ENCODE measurements at regions not wholly inside any gene's neighbourhood (a gene's known extent, or its start where the extent isn't known, plus 50 kb on each side); places are given as distances from the start of the nearest gene placed in this dataset.
A peak's percentile ranks its signal among the peaks of the same experiment; 100 is the strongest.
"Not testable (repeated sequence)": the region's sequence is repeated elsewhere in the genome, so short reads cannot be mapped to it uniquely, and the experiment has no call there.

DNA sequence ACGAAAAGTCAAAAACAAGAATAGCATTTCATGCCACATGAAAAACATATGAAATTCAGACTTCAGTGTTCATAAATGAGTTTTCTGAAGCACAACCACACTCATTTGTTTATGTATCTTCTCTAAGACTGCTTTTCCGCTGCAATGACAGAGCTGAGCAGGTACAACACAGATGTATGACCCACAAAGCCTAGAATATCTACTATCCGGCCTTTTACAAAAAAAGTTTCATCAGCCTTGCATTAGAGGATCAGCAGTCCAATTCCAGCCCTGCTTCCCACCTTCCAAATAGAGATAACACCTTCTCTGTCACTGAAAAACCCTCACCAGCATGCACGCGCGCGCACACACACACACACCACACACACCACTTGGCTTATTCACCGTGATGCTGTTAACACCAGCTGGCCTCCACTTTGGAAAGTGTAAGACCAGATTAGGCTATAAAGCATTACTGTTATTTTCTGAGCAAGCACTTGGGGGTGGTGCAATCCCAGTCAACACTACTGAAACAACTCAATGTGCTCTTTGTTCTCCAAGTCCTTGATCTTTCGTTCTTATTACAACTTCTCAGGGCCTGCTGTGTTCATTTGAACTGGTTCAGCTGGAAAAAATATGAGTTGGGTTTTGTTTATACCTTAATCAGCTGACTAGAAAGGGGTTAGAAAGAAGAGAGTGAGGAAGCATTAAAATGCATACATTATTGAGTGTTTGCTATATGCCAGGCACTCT, 90.0 kb downstream of the GLUL start:
- 82 to 84% methylated on average over 9 of the region's 9 CpGs for WGBS, 2 donors
- TF ChIP-seq CTCF (IDR thresholded peaks at IDR 0.05; ENCODE audit: control extremely low read depth, extremely low read depth), result no peak
- H3K4me3 ChIP-seq, result no peak overlapping the region
- H3K4me1 ChIP-seq (ENCODE audit: control insufficient read depth in 5 of 5, insufficient read depth in 5 of 5, low read length in 5 of 5), result peaks cover 0 to 36% (median 8%) of the 10 kb centered on the region in 5 donors
- H3K9me3 ChIP-seq (ENCODE audit: control insufficient read depth in 4 of 4, insufficient read depth in 3 of 4, low read length in 3 of 4), result no peaks in the 10 kb centered on the region
- DNase-seq (peak; percentile 76 to 90 (median 84)), ATAC-seq (ENCODE audit: insufficient read depth, low FRiP score) (no peak)
- H3K27me3 ChIP-seq (ENCODE audit: control insufficient read depth in 3 of 3, insufficient read depth in 3 of 3, low read length in 2 of 3), result no peaks in the 10 kb centered on the region
- no peaks in the 10 kb centered on the region for H3K36me3 ChIP-seq (ENCODE audit: control insufficient read depth in 4 of 4, insufficient read depth in 4 of 4, low read length in 4 of 4)
- no peak overlapping the region for H3K27ac ChIP-seq (ENCODE audit: low read depth in 1 of 2, low read length in 1 of 2)
- H3K9ac ChIP-seq (ENCODE audit: insufficient read depth in 1 of 2, low read length in 2 of 2), result no peak overlapping the region

DNA sequence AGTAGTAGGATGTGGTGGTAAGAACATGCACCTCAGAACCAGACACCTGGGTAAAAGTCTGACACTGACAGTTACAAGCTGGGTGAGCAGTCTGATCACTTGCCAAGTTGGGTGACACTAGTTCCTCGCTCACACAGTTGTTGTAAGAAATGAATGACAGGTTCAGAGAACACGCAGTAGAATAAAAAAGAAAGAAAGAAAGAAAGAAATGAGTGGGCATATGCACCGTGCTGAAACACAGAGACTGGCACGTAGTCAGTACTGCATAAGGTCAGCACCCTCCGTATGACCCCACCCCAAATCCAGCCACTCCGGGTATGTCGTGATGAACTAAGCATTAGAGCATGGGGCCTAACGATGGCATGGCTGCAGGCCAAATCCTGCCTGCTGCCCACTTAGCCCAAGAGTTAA, 90.6 kb downstream of the GLUL start:
- H3K27me3 ChIP-seq (ENCODE audit: control insufficient read depth in 3 of 3, insufficient read depth in 3 of 3, low read length in 2 of 3), result no peaks in the 10 kb centered on the region
- no peak overlapping the region for H3K9ac ChIP-seq (ENCODE audit: insufficient read depth in 1 of 2, low read length in 2 of 2)
- DNase-seq (peak in 1 of 3 donors; percentile 14), ATAC-seq (ENCODE audit: insufficient read depth, low FRiP score) (no peak)
- no peaks in the 10 kb centered on the region for H3K9me3 ChIP-seq (ENCODE audit: control insufficient read depth in 4 of 4, insufficient read depth in 3 of 4, low read length in 3 of 4)
- 60 to 67% methylated on average over 8 of the region's 8 CpGs for WGBS, 2 donors
- H3K36me3 ChIP-seq (ENCODE audit: control insufficient read depth in 4 of 4, insufficient read depth in 4 of 4, low read length in 4 of 4), result no peaks in the 10 kb centered on the region
- no peak overlapping the region for H3K4me3 ChIP-seq
- H3K27ac ChIP-seq (ENCODE audit: low read depth in 1 of 2, low read length in 1 of 2), result no peak overlapping the region
- H3K4me1 ChIP-seq (ENCODE audit: control insufficient read depth in 5 of 5, insufficient read depth in 5 of 5, low read length in 5 of 5), result peaks cover 0 to 36% (median 8%) of the 10 kb centered on the region in 5 donors
- TF ChIP-seq CTCF (IDR thresholded peaks at IDR 0.05; ENCODE audit: control extremely low read depth, extremely low read depth), result no peak

DNA sequence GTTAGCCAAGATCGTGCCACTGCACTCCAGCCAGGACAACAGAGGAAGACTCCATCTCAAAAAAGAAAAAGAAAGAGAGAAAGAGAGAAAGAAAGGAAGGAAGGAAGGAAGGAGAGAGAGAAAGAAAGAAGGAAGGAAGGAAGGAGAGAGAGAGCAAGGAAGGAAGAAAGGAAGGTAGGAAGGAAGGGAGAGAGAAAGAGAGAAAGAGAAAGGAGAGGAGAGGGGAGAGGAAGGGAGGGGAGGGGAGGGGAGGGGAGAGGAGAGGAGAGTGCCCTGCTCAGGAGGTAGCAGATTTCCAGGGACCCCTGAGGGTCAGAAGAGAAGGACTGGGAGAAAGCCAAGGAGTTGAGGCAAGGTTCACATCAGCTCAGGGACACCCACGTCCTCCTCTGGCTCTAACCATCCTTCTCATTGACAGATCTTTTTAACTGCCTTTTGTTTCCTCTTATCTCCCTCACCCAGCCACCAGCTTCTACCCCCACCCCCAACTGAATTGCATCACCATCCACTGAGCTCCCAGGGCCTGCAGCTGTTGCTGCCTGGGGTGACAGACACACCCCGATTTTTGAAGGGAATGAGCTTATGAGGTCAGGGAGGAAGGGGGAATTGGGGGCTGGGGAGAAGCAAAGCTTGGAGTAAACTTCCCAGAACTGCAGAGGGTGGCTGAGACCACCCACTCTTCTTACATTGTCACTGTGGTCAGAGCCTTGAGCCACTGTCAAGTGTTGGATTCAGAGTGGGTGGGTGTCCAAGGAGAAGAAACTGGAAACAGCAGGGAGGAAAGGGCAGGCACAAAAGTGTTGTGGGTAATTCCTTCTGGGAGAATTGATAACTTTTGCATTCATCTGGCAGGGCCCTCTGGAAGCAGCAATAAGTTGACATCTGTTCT, 91.6 kb downstream of the GLUL start:
- Histone ChIP-seq H3K9ac (ENCODE audit: insufficient read depth in 1 of 2, low read length in 2 of 2) (no peak overlapping the region), H3K4me1 (ENCODE audit: control insufficient read depth in 5 of 5, insufficient read depth in 5 of 5, low read length in 5 of 5) (peaks cover 0 to 34% (median 8%) of the 10 kb centered on the region in 5 donors), H3K27ac (ENCODE audit: low read depth in 1 of 2, low read length in 1 of 2) (no peak overlapping the region), H3K4me3 (no peak overlapping the region), H3K9me3 (ENCODE audit: control insufficient read depth in 4 of 4, insufficient read depth in 3 of 4, low read length in 3 of 4) (no peaks in the 10 kb centered on the region), H3K27me3 (ENCODE audit: control insufficient read depth in 3 of 3, insufficient read depth in 3 of 3, low read length in 2 of 3) (no peaks in the 10 kb centered on the region), H3K36me3 (ENCODE audit: control insufficient read depth in 4 of 4, insufficient read depth in 4 of 4, low read length in 4 of 4) (no peaks in the 10 kb centered on the region)
- WGBS, 2 donors, result 28 to 36% methylated on average over 3 of the region's 3 CpGs
- DNase-seq (peak; percentile 93 to 97 (median 94)), ATAC-seq (ENCODE audit: insufficient read depth, low FRiP score) (no peak)
- no peak for TF ChIP-seq CTCF (IDR thresholded peaks at IDR 0.05; ENCODE audit: control extremely low read depth, extremely low read depth)

- DNase-seq; H3K9ac ChIP-seq (ENCODE audit: insufficient read depth in 1 of 2, low read length in 2 of 2); H3K36me3 ChIP-seq (ENCODE audit: control insufficient read depth in 4 of 4, insufficient read depth in 4 of 4, low read length in 4 of 4); H3K4me3 ChIP-seq; H3K27ac ChIP-seq (ENCODE audit: low read depth in 1 of 2, low read length in 1 of 2); ATAC-seq (ENCODE audit: insufficient read depth, low FRiP score); H3K9me3 ChIP-seq (ENCODE audit: control insufficient read depth in 4 of 4, insufficient read depth in 3 of 4, low read length in 3 of 4); H3K27me3 ChIP-seq (ENCODE audit: control insufficient read depth in 3 of 3, insufficient read depth in 3 of 3, low read length in 2 of 3): not testable (repeated sequence)
- peaks cover 0 to 29% (median 8%) of the 10 kb centered on the region in 5 donors for H3K4me1 ChIP-seq (ENCODE audit: control insufficient read depth in 5 of 5, insufficient read depth in 5 of 5, low read length in 5 of 5)
- WGBS, 2 donors, result 92 to 96% methylated on average over 14 of the region's 14 CpGs
Measured at GRCh38 chr1:182299054-182299727, 92.4 kb downstream of the GLUL start.

Measured in lung (tissue), 11 donors.